NCI-H748 (cell line): ENCODE measurements at regions not wholly inside any gene's neighbourhood (a gene's known extent, or its start where the extent isn't known, plus 50 kb on each side); places are given as distances from the start of the nearest gene placed in this dataset.

Source experiments
- DNase-seq: peaks from one replicate; lab custom pipeline; 2025; ENCODE audit not compliant: unreplicated experiment; lab: John Stamatoyannopoulos, UW

DNA sequence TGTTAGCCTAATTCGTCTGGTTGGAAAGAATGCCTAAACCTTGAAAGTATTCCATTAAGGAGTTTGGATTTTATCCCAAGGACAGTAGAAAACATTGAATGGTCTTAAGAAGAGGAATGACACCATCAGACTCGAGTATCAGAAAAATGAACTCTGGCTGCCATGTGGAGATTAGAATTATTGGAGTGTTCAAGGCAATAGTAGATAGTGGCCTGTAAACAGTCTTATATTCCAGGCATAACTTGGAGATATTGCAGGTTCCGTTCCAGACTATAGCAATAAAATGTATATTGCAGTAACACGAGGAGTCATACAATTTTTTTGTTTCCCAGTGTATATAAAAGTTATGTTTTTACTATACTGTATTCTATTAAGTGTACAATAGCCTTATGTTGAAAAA is 130.9 kb downstream of the GDAP2 start:
- no peak for DNase-seq

GRCh38 chr1:117802531-117803257 is 126.7 kb downstream of the GDAP2 start:
- no peak for DNase-seq

DNA sequence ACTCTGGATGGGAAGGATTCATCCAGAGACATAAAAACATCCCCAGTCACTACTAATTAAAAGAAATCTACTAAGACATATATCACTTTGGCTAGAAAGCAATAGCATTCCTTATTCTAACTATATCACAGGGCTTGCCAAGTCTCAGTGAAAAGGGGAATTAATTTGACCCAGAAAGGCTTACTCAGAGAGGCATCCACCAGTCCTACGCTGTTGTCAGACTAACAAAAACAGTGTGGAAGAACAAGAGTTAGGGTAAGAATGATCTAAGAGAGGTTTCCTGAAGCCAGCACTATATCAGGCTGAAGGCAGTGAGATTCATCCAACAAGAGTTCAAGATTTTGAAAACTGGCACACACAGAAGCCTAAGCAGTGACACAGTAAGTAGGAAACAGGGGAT is 126.1 kb downstream of the GDAP2 start:
- no peak for DNase-seq

DNA sequence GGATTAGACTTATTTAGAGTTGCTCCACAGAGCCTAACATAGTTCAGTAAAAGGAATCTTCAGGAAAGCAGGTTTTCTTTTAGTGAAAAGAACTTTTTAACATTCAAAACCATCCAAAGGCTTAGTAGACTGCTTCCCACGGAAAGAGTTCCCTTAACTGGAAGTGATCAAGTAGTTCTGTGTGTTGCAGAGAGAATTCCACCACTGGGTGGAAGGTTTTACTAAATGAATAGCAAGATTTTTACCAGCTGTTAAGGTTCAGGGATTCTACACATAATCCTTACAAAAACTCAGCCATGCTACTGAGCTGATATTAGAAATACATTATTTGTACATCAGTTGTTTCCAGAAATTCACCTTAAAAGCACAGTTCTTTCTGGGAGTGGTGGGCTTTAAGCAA is 119.7 kb downstream of the GDAP2 start:
- DNase-seq, result no peak

- DNase-seq, result no peak
These were observed 118.9 kb downstream of the GDAP2 start for GRCh38 chr1:117810553-117810952.

DNA sequence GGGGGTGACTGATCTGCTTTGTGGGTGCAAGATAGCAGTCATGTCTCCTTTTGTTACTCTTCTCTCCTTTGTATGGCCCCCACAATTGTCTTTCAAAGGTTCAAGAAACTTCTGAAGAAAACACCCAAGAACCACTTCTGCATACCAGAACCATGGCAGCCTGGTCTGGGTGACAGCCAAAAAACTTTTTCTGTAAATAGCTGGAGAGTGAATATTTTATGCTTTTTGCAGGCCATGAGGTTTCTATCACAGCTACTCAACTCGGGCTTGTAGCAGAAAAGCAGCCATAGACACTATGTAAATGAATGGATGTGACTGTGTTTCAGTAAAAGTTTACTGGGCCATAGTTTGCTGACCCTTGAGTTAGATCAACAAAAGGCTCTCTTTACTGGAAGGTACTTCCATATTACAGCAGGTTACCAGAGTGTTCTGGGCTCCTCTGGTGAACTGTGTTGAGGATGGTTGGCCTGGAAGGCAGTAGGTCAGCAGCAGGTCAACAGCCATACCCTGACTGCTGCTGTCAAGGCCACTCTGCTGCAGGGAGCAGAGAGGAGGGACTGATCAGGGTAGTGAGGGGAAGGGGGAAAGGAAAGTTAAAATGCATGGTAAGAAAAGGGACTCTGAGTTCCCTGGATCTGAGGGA is 116.4 kb downstream of the GDAP2 start:
- no peak for DNase-seq
